Testis (tissue), 2 donors: ENCODE measurements at regions not wholly inside any gene's neighbourhood (a gene's known extent, or its start where the extent isn't known, plus 50 kb on each side); places are given as distances from the start of the nearest gene placed in this dataset.

ENCODE experiments used
- POLR2A ChIP-seq: fragments of 450-650 bp; IDR thresholded peaks from one replicate; pipeline ENCODE4 v1.6.1; 2017; ENCODE audit warnings: antibody characterized with exemption, mild to moderate bottlenecking, moderate library complexity
- TF ChIP-seq, protein P1 (sequence below), 3 experiments: fragments of 450-650 bp in 2 of 3; fragments of 200-600 bp in 1 of 3; sonication (generic) in 1 of 3; IDR thresholded peaks; one replicate each; pipeline ENCODE4 v1.5.1; 2016 to 2019; ENCODE audit warnings: antibody characterized with exemption in 3 of 3, mild to moderate bottlenecking in 2 of 3, moderate library complexity in 1 of 3

GRCh38 chr15:69668963-69669362, 216.3 kb downstream of the RPLP1 start:
- TF ChIP-seq POLR2A = no peak
- TF ChIP-seq, protein P1, sequence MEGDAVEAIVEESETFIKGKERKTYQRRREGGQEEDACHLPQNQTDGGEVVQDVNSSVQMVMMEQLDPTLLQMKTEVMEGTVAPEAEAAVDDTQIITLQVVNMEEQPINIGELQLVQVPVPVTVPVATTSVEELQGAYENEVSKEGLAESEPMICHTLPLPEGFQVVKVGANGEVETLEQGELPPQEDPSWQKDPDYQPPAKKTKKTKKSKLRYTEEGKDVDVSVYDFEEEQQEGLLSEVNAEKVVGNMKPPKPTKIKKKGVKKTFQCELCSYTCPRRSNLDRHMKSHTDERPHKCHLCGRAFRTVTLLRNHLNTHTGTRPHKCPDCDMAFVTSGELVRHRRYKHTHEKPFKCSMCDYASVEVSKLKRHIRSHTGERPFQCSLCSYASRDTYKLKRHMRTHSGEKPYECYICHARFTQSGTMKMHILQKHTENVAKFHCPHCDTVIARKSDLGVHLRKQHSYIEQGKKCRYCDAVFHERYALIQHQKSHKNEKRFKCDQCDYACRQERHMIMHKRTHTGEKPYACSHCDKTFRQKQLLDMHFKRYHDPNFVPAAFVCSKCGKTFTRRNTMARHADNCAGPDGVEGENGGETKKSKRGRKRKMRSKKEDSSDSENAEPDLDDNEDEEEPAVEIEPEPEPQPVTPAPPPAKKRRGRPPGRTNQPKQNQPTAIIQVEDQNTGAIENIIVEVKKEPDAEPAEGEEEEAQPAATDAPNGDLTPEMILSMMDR (IDR thresholded peaks at IDR 0.05) = no peak
